ENCODE measurements at regions not wholly inside any gene's neighbourhood (a gene's known extent, or its start where the extent isn't known, plus 50 kb on each side); places are given as distances from the start of the nearest gene placed in this dataset.
"Not testable (repeated sequence)": the region's sequence is repeated elsewhere in the genome, so short reads cannot be mapped to it uniquely, and the experiment has no call there.

DNA sequence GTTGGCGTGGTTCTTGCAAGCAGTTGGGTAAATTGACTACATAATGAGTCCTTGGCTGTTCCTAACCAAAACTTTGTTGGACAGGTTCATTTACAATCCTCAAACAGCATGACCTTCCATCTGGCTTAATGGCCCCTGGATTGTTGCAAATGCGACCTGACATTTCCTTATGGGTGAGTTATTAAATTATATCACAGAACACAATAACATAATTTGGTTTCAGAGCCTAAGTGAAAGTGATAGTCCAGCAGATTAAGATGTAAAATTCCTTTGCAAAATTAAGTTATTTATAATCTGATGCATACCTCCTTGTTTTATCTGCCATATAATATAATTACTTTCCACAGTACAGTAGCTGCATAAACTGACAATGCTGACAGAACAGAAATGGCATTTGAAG, 224.4 kb downstream of the TUSC1 start:
- no peak for DNase-seq

DNA sequence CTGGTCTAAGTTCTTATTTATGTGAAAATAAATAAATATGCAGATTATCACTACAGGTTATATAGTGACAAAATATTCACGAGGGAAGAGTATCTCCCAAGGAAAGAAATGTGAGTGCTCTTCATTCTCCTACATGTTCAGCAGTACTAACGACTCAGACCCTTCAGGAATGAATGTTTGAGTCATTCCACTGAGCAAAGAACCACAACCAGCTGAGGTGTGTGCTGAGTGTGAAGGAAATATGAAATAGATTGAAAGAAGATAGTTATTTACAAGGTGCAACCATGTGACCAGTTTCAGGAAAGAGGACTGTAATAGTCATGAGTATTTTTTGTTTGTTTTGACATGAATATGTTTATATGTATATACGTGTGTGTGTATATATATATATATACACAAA, 228.7 kb downstream of the TUSC1 start:
- DNase-seq = no peak

DNA sequence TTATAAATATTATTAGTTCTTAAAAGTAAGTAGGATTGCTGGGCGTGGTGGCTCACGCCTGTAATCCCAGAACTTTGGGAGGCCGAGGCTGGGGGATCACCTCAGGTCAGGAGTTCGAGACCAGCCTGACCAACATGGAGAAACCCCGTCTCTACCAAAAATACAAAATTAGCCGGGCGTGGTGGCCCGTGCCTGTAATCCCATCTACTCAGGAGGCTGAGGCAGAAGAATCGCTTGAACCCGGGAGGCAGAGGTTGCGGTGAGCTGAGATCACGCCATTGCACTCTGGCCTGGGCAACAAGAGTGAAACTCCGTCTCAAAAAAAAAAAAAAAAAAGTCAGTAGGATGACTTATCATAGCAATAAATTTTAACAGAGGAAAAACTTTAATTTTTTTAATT, 232.5 kb downstream of the TUSC1 start:
- not testable (repeated sequence) for DNase-seq

- DNase-seq = no peak
Observed at GRCh38 chr9:25442526-25442925, 235.7 kb downstream of the TUSC1 start.

DNA sequence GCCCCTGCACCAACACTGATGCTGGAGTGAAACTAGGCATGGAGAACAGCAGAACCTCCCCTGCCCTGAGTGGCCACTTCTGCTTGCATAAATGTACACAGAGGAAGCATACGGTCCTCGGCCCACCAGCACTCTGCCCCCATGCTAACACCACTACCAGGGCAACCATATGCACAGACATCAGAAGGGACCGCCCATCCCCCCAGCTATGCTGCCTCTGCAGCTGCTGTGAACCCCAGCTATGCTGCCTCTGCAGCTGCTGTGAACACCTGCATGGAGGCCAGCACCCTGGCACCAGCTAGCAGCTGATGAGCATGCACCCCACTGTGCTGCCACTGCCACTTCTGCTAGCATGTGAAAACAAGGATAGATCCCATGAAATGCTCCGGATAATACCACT, 250.3 kb downstream of the TUSC1 start:
- DNase-seq = no peak

DNA sequence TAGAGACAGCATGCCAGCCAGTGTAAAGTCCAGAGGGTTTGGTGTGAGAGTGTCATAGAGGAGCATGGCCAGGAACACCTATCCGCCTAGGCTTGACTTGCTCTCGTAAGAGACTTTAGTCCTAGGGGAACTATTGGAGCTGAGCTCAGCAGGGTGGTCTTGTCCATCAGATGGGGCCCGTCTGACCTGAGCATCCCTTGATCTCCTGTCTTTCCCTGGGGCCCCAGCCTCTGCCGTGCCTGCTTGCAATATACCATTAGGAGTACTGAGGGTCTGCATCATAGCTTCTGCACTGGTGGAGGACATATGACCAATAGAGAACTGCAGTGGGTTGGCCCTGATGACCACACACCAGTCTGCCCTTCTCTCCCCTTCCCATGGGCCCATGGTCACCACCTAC, 251.0 kb downstream of the TUSC1 start:
- no peak for DNase-seq

GRCh38 chr9:25421560-25421959, 256.7 kb downstream of the TUSC1 start:
- no peak for DNase-seq

DNA sequence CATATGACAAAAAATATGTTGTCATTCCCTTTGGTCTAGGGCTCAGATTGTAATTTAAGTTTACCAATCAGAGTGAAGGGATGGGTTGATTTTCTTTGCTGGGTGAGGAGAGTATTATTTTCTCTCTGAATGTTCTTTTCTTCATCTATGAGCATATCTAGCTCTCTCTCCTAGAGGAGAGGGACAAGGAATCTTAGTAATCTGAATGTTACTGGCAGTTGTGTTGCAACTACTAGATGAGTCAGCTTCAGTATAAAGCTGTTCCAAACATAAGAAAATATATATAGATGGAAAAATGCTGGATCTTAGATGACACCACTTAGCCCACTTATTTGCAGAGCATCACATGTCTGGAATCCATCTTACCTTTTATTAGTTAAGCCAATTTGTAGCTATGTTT, 259.3 kb downstream of the TUSC1 start:
- no peak for DNase-seq

DNA sequence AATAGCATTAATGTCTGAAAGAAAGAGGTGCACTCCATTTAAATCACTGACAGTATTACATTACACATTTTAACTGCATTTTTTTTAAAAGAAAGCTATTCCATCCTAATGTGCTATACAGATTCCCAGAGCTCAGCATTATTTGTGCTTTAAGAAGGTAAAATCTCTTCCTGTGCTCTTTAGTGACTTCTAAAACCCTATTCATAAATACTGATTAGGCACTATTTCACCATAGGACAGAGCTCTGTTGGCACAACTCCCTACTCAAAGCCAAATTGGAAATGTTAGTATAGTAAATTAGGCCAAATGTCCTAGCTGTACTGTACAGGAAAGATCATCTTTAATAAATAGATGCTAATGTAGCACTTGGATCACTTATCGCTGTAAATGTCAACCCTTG, 262.5 kb downstream of the TUSC1 start:
- DNase-seq = no peak

GRCh38 chr9:25412646-25413045, 265.6 kb downstream of the TUSC1 start:
- no peak for DNase-seq

DNA sequence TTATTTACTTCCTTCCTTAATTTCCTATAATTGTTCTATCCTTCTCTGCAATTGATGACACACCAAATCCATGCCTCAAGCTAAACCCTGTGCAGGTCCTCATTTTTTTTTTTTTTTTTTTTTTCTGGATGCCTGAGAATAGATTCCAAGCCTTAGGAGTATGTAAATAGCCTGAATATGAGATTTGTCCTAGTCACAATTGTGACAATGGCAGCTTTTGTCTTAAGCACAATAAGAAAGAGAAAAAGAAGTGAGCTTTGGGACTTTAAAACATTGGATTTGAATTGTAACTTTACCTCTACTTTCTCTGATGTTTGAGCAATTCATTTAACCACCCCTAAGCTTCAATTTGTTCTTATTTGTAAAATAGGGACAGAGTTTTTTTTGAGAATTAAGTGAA, 280.5 kb downstream of the TUSC1 start:
- no peak for DNase-seq

DNA sequence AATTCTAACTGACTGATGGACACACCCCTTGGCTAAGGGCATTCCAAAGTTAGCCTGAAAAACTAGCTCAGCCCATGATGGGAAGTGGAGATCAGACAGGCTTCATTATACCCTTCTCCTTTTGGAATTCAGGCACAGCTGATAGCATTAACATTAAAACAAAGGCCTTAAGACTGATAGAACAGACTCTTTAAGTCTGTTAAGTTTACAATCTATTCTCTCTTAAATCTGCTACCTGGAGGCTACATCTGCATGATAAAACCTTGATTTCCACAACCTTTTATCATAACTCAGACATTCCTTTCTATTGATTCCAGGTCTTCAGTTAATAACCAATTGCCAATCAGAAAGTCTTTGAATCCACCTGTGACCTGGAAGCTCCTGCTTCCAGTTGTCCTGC, 281.4 kb downstream of the TUSC1 start:
- DNase-seq = no peak

GRCh38 chr9:25381141-25381540, 297.1 kb downstream of the TUSC1 start:
- no peak for DNase-seq

GRCh38 chr9:25377039-25377438, 301.2 kb downstream of the TUSC1 start:
- DNase-seq = no peak

DNA sequence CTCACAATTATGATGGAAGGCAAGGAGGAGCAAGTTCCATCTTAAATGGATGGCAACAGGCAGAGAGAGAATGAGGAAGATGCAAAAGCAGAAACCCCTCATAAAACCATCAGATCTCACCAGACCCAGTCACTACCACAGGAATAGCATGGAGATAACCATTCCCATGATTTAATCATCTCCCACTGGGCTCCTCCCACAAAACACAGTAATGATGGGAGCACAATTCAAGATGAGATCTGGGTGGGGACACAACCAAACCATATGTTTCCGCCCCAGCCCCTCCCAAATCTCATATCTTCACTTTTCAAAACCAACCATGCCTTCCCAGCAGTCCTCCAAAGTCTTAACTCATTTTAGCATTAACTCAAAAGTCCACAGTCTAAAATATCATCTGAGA, 304.0 kb downstream of the TUSC1 start:
- DNase-seq = no peak

- DNase-seq = no peak
Observed at GRCh38 chr9:25366906-25367305, 311.3 kb downstream of the TUSC1 start.

- no peak for DNase-seq
Observed at GRCh38 chr9:25353783-25354182, 324.5 kb downstream of the TUSC1 start.

- no peak for DNase-seq
Observed at GRCh38 chr9:25350011-25350410, 328.2 kb downstream of the TUSC1 start.

GRCh38 chr9:25322142-25322541, 356.1 kb downstream of the TUSC1 start:
- no peak for DNase-seq

GRCh38 chr9:25310961-25311360, 367.3 kb downstream of the TUSC1 start:
- DNase-seq = no peak

DNA sequence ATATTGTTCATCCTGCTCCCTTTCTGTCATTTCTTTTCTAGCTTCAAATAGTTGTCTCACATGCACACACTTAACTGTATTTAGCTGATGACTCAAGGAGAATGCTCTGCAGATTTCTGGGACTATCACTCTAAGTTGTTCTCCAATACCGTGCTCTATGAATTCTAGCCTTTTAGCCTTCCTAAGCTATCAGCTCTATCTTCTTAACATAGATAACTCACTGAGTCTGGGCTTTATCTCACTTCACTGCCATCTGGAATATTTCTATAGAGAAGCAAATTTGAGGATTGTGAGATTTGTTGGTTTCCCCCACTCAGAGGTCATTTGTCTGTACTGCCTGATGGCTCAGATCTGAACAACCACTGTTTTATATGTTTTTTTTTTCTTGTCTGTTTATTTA, 369.7 kb downstream of the TUSC1 start:
- no peak for DNase-seq

DNA sequence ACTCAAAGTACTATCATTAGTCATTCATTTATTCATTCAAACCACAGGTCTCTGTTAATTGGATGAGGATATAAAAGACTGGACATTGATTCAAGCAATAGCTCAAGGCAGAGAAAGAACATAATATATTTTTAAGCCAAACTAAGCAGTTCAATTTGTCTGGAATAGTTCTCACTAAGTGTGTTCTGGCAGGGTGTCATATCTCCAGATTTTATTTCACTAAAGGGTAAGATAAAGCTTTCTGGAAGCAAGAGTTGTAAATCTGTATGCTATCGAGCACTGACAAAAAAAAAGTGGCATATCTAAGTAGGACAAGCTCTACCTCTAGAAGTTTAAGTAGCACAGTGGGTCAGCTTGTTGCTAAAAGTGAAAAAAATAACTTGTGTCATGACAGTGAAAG, 375.6 kb downstream of the TUSC1 start:
- no peak for DNase-seq

GRCh38 chr9:25288195-25288594, 390.0 kb downstream of the TUSC1 start:
- not testable (repeated sequence) for DNase-seq

GRCh38 chr9:25284365-25284764, 393.9 kb downstream of the TUSC1 start:
- DNase-seq = no peak

DNA sequence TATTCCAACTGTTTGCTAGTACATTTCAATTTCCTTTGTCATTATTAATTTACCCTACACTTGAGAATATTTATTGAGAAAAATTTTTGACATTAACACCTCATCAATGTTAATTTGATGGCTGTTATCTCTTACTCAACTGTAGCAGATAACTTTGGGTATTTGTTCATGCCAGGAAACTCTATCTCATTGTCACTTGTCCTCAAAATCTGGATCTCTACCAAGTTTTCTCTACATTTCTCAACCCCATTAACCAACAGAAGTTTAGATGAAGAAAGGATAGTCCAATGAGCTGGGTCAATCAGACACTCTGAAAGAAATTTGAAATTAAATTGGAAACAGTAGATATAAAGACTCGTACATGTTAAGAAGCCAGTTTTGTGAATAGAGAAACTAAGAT, 395.3 kb downstream of the TUSC1 start:
- no peak for DNase-seq

- no peak for DNase-seq
Observed at GRCh38 chr9:25261445-25261844, 416.8 kb downstream of the TUSC1 start.

All from inflammatory macrophage (primary cell).